Activated CD8-positive, alpha-beta memory T cell treated with anti-CD3 and anti-CD28 coated beads, Interleukin-2, amount 10 ng/mL, durations not matched to agents 7 days and 5 days (primary cell): ENCODE measurements at regions not wholly inside any gene's neighbourhood (a gene's known extent, or its start where the extent isn't known, plus 50 kb on each side); places are given as distances from the start of the nearest gene placed in this dataset.

Experiments used
- ATAC-seq: fragments of 150-1000 bp; cut with Tn5 transposase; one replicate; pipeline ENCODE4 v1.10.0; 2021; ENCODE audit warnings: moderate library complexity
- CTCF ChIA-PET: fragments of 350-600 bp; sonication (Branson Sonifier 250); formaldehyde crosslinking; loops from one replicate; lab custom pipeline; 2021; ENCODE audit warnings: antibody characterized with exemption; lab: Charles Lee
- DNase-seq: peaks from one replicate; pipeline ENCODE4 v3.0.0-alpha.2; 2020
- H3K27ac Mint-ChIP-seq: one replicate; pipeline ENCODE4 v1.8.0; 2021; ENCODE audit warnings: mild to moderate bottlenecking, mixed read lengths
- H3K27me3 Mint-ChIP-seq: one replicate; pipeline ENCODE4 v1.8.0; 2021; ENCODE audit warnings: mixed read lengths
- H3K36me3 Mint-ChIP-seq: one replicate; pipeline ENCODE4 v1.8.0; 2021; ENCODE audit warnings: mild to moderate bottlenecking, mixed read lengths
- H3K4me1 Mint-ChIP-seq: one replicate; pipeline ENCODE4 v1.8.0; 2021; ENCODE audit warnings: mixed read lengths
- H3K4me3 Mint-ChIP-seq: one replicate; pipeline ENCODE4 v1.8.0; 2021; ENCODE audit warnings: mild to moderate bottlenecking, moderate library complexity, mixed read lengths
- H3K9me3 Mint-ChIP-seq: one replicate; pipeline ENCODE4 v1.8.0; 2022; ENCODE audit warnings: low read depth, mixed read lengths

DNA sequence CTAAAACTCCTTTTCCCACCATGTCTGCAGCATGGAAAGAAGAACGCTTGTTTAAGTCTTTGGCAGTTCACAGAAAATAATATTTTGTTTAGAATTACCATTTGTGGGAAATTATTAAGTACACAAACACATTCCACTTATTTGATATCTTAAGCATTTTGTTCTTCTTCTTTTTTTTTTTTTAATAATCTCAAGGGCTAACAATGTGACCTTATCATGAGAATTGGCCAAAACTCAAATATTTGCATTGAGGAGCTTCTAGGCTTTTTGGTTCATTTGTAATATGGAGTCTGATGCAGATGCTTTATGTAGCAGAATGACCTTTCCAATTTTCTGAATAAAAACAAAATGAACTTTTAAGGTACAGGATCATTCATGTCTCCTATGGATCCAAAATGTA is 555.0 kb downstream of the ZEB2 start:
- CTCF ChIA-PET = no interaction called here

DNA sequence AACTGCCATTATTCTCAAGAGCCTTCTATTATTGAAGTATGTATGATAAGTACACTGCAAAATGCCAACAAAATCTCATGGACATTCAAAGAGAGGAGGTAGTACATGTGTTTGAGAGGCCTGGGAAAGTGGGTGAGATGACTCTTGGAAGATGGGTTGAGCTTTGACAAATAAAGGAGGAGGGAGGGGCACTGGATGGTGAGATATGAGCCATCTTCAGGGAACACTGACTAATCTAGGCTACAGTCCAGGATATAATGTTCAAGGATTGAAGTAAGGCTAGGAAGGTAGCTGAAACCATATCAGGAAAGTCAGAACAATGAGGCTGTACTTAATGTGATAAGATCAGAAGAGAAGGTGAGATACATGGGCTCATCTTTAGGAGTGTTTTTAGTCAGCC is 559.7 kb downstream of the ZEB2 start:
- peaks cover 3% of the 10 kb centered on the region for H3K4me1 Mint-ChIP-seq
- H3K27me3 Mint-ChIP-seq = no peaks in the 10 kb centered on the region
- CTCF ChIA-PET = no interaction called here
- H3K9me3 Mint-ChIP-seq = peaks cover 3% of the 10 kb centered on the region
- DNase-seq (no peak), ATAC-seq (no peak)
- no peak overlapping the region for H3K27ac Mint-ChIP-seq
- no peak overlapping the region for H3K4me3 Mint-ChIP-seq
- H3K36me3 Mint-ChIP-seq = peaks cover 16% of the 10 kb centered on the region

More for the DNA sequence above, 555.0 kb downstream of the ZEB2 start:
- no peak overlapping the region for H3K27ac Mint-ChIP-seq
- H3K36me3 Mint-ChIP-seq = peaks cover 15% of the 10 kb centered on the region
- no peaks in the 10 kb centered on the region for H3K27me3 Mint-ChIP-seq
- H3K4me1 Mint-ChIP-seq = peaks cover 9% of the 10 kb centered on the region
- DNase-seq = no peak
- H3K9me3 Mint-ChIP-seq = peaks cover 3% of the 10 kb centered on the region
- no peak overlapping the region for H3K4me3 Mint-ChIP-seq
- no peak for ATAC-seq

DNA sequence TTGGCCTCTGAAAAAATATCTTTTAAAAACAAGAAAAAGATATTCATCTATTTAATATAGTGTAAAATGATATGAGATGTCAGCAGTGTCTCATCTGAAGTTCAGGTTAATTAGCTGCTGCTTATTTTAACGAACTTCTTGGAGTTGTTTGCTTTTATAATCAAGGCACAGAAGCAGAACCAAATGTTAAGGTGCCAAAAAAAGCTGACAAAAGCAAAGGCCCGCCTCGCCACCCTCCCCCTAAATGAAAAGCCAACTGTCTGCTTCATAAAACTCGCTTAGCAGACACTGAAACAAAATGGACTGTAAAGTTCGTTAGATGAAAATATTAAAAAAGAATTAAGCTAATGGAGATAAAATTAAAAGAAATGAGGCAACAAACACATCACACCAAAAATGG is 562.6 kb downstream of the ZEB2 start:
- Mint-ChIP-seq H3K27ac (no peak overlapping the region), H3K4me3 (no peak overlapping the region), H3K27me3 (no peaks in the 10 kb centered on the region), H3K4me1 (peaks cover 2% of the 10 kb centered on the region), H3K36me3 (peaks cover 14% of the 10 kb centered on the region), H3K9me3 (peaks cover 3% of the 10 kb centered on the region)
- no peak for DNase-seq
- CTCF ChIA-PET = no interaction called here
- ATAC-seq = no peak

GRCh38 chr2:143955401-143956065 is 564.4 kb downstream of the ZEB2 start:
- Mint-ChIP-seq H3K9me3 (no peaks in the 10 kb centered on the region), H3K36me3 (peaks cover 10% of the 10 kb centered on the region), H3K27me3 (no peaks in the 10 kb centered on the region), H3K27ac (no peak overlapping the region), H3K4me3 (no peak overlapping the region), H3K4me1 (peaks cover 2% of the 10 kb centered on the region)
- CTCF ChIA-PET = no interaction called here
- ATAC-seq = no peak
- no peak for DNase-seq

DNA sequence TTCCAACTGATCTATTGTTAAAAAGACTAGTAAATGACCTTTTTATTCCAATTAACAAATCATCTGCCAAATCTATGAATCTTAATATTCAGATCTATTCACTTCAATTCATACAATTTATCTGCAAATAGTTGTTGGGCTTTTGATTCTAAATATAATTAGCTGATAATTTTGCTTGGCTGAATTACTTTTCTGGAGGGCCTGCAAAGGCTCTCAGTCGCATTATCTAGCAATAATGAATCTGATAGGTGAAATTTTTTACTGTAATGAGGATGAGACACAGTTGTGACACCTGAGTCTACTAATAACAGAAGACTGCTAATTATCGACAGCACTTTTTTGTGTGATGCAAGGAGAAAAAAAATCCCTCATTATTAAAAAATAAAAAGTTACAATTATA is 565.1 kb downstream of the ZEB2 start:
- DNase-seq (no peak), ATAC-seq (no peak)
- Mint-ChIP-seq H3K4me1 (no peaks in the 10 kb centered on the region), H3K9me3 (no peaks in the 10 kb centered on the region), H3K4me3 (no peak overlapping the region), H3K27me3 (no peaks in the 10 kb centered on the region), H3K36me3 (peaks cover 4% of the 10 kb centered on the region), H3K27ac (no peak overlapping the region)
- CTCF ChIA-PET = no interaction called here

DNA sequence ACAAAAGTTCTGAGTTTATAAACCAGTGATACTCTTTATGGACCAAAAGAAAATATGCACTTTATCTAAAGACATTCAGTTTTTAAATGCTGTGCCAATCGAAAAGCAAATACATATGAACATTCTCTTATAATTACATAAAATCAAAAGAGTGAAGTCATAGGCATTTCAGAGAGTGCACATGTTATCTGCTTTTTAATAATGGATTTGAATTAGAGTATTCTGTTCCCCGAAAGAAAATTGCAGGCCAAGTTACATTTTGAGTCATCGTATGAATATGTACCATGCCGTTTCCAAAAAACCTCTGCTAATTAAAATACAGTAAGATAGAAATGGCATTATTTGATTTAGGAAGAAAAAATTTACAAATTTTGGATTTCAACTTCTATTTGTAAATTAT is 565.7 kb downstream of the ZEB2 start:
- DNase-seq (no peak), ATAC-seq (no peak)
- Mint-ChIP-seq H3K27ac (no peak overlapping the region), H3K36me3 (peaks cover 4% of the 10 kb centered on the region), H3K27me3 (no peaks in the 10 kb centered on the region), H3K9me3 (no peaks in the 10 kb centered on the region), H3K4me3 (no peak overlapping the region), H3K4me1 (peaks cover 3% of the 10 kb centered on the region)
- CTCF ChIA-PET = no interaction called here

DNA sequence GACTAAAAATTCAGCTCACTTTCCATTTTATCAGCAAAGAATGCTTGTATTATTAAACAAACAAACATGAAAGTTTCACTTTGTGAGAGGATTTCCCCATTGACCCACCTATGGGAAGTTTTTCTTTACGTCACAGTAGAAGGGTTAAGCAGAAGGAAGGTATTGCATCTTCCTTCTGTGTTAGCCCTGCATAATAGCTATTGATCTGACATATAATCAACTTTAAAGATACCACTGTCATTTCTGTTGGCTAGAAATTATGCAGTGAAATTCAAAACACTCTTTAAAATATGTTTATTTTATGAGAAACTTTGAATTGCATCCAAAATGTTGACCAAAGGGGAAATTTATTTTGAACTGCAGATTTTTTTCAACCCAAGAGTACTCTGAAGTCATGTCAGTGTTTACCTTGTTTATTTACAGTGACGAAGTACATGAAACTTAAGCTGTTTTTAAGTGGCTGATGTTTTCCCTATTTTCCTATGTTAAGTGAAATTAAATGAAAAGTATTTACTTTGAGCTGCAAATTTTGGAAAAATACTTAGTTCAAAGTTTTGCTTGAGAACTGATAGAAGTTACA is 566.4 kb downstream of the ZEB2 start:
- CTCF ChIA-PET = interaction anchor here (0.7 kb wide), 1 partner anchor 371 kb away, joined by 3 read pairs; no protein-coding TSS in a partner anchor
- peaks cover 3% of the 10 kb centered on the region for H3K36me3 Mint-ChIP-seq
- H3K4me3 Mint-ChIP-seq = no peak overlapping the region
- H3K4me1 Mint-ChIP-seq = peaks cover 8% of the 10 kb centered on the region
- no peaks in the 10 kb centered on the region for H3K9me3 Mint-ChIP-seq
- ATAC-seq (no peak), DNase-seq (no peak)
- no peak overlapping the region for H3K27ac Mint-ChIP-seq
- no peaks in the 10 kb centered on the region for H3K27me3 Mint-ChIP-seq

- ATAC-seq = no peak
- H3K27ac Mint-ChIP-seq = no peak overlapping the region
- DNase-seq = no peak
- H3K9me3 Mint-ChIP-seq = no peaks in the 10 kb centered on the region
- H3K4me3 Mint-ChIP-seq = no peak overlapping the region
- H3K27me3 Mint-ChIP-seq = no peaks in the 10 kb centered on the region
- CTCF ChIA-PET = no interaction called here
- peaks cover 3% of the 10 kb centered on the region for H3K36me3 Mint-ChIP-seq
- peaks cover 16% of the 10 kb centered on the region for H3K4me1 Mint-ChIP-seq
Observed at GRCh38 chr2:143952536-143952935, 567.4 kb downstream of the ZEB2 start.

GRCh38 chr2:143950704-143951103 is 569.2 kb downstream of the ZEB2 start:
- peaks cover 6% of the 10 kb centered on the region for H3K36me3 Mint-ChIP-seq
- DNase-seq = no peak
- peaks cover 17% of the 10 kb centered on the region for H3K4me1 Mint-ChIP-seq
- H3K27ac Mint-ChIP-seq = no peak overlapping the region
- H3K9me3 Mint-ChIP-seq = no peaks in the 10 kb centered on the region
- CTCF ChIA-PET = interaction anchor here (0.6 kb wide), 1 partner anchor 796 kb away, joined by 4 read pairs; no protein-coding TSS in a partner anchor
- no peak overlapping the region for H3K4me3 Mint-ChIP-seq
- H3K27me3 Mint-ChIP-seq = no peaks in the 10 kb centered on the region
- no peak for ATAC-seq

- Mint-ChIP-seq H3K4me3 (no peak overlapping the region), H3K4me1 (peaks cover 17% of the 10 kb centered on the region), H3K9me3 (no peaks in the 10 kb centered on the region), H3K27ac (no peak overlapping the region), H3K27me3 (no peaks in the 10 kb centered on the region), H3K36me3 (peaks cover 12% of the 10 kb centered on the region)
- CTCF ChIA-PET = no interaction called here
- DNase-seq = no peak
- ATAC-seq = no peak
Observed at GRCh38 chr2:143949121-143949848, 570.6 kb downstream of the ZEB2 start.

DNA sequence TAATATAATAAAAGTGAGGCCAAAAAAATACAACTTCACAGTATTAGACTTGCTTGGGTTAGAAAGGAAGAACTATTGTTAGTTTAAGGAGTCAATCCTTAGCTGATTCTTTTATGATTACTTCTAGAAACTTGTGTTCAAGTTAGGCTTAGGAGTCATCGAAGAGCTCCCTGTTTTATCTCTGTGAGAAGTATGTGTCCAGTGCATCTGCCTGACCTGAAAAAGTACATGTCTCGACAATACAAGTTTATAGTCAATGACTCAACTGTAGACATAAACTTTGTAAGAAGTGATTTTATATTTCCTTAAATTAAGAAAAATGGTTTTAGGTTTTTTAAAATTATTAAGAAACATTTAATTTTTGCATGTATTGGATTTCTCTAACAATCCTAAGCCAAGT is 571.2 kb downstream of the ZEB2 start:
- CTCF ChIA-PET = no interaction called here
- DNase-seq = no peak
- H3K27me3 Mint-ChIP-seq = no peaks in the 10 kb centered on the region

DNA sequence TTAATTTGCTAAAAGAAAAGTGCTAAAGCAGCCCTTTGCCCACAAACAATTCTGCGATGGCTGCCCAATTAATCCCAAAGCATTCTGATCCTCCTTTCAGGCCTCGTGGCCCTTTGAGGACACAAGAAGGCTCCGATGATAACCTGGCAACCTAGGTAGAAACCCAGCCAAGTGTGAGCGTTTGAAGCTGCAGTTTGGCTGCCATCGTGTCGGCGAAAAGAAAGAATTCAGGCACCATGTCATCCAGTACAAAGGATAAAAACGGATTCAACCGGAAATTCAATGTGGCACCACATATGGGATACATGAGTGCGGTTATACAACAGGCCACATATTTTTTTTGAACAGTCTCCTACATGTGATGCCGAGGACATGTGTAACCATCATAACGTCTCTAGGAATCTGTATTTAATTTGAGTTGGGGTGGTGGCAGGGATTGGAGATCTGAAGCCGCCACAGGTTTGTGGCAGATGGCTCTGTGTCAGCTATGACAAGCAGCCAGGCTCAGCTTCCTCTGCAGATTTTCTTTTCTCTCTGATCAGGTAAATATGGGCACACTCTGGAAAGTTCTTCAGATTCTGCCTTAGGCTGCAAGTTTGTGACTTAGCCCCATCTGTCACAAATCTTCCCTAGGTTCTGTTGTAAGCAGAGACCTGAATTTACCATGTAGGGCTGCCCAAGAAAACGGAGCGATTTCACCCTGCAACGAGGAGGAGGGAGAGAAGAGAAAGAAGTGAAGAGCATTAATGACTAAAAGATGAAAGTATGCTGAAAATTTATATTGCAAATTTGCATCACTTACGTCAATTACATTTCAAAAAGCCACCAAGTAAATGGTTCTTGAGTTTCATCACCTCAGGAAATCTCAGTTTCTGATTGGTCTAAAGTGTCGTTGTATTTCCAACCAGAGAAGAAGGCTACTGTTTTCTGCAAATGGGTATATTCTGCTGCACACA is 573.2 kb downstream of the ZEB2 start:
- no peak overlapping the region for H3K4me3 Mint-ChIP-seq
- H3K36me3 Mint-ChIP-seq = peaks cover 12% of the 10 kb centered on the region
- peaks cover 17% of the 10 kb centered on the region for H3K4me1 Mint-ChIP-seq
- DNase-seq (no peak), ATAC-seq (no peak)
- no peaks in the 10 kb centered on the region for H3K9me3 Mint-ChIP-seq
- CTCF ChIA-PET = no interaction called here
- H3K27me3 Mint-ChIP-seq = no peaks in the 10 kb centered on the region
- H3K27ac Mint-ChIP-seq = no peak overlapping the region

More for the DNA sequence above, 571.2 kb downstream of the ZEB2 start:
- no peak for ATAC-seq
- peaks cover 12% of the 10 kb centered on the region for H3K36me3 Mint-ChIP-seq
- no peak overlapping the region for H3K27ac Mint-ChIP-seq
- H3K9me3 Mint-ChIP-seq = no peaks in the 10 kb centered on the region
- no peak overlapping the region for H3K4me3 Mint-ChIP-seq
- peaks cover 17% of the 10 kb centered on the region for H3K4me1 Mint-ChIP-seq

- no peaks in the 10 kb centered on the region for H3K9me3 Mint-ChIP-seq
- CTCF ChIA-PET = no interaction called here
- H3K27ac Mint-ChIP-seq = no peak overlapping the region
- ATAC-seq = no peak
- peaks cover 22% of the 10 kb centered on the region for H3K27me3 Mint-ChIP-seq
- H3K4me3 Mint-ChIP-seq = no peak overlapping the region
- peaks cover 7% of the 10 kb centered on the region for H3K4me1 Mint-ChIP-seq
- no peak for DNase-seq
- H3K36me3 Mint-ChIP-seq = peaks cover 9% of the 10 kb centered on the region
Observed at GRCh38 chr2:143942486-143942885, 577.4 kb downstream of the ZEB2 start.
